ENCODE measurements at regions not wholly inside any gene's neighbourhood (a gene's known extent, or its start where the extent isn't known, plus 50 kb on each side); places are given as distances from the start of the nearest gene placed in this dataset.

DNA sequence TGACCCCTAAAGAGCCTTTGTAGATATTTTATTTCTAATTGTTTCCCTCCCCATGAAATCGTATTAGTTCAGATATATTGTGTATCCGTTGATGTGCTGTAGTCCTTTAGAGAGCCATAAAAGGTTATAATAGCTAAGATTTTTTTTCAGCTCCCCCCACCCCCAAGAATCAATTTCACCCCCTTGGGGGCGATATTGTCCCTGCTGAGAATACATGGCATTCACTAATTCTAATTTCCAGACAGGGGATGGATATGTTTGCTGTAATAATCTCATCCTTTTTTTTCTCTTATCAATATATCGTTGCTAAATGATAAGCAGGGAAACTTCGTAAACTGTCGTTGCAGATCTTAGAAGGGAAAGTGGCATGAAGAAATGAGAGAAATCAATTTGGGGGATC is 530.7 kb downstream of the TMEM182 start:
- ChIA-PET CTCF (no interaction called here), POLR2A (ENCODE audit: low non-redundant PET) (no interaction called here)
- H3K4me1 ChIP-seq (ENCODE audit: insufficient read depth, low read length, poor library complexity, severe bottlenecking), result no peaks in the 10 kb centered on the region

GRCh38 chr2:103293067-103293741 is 531.4 kb downstream of the TMEM182 start:
- intact Hi-C loops (cut with micrococcal nuclease; ENCODE audit: unreplicated experiment), result loop anchor here (5.0 kb wide), 1 partner anchor 1119 kb away; no protein-coding TSS in a partner anchor
- DNase-seq (ENCODE audit: low spot score), result no peak
- ChIA-PET CTCF (no interaction called here), POLR2A (ENCODE audit: low non-redundant PET) (no interaction called here)
- no peaks in the 10 kb centered on the region for H3K9me3 ChIP-seq (ENCODE audit: low read depth, low read length, poor library complexity, severe bottlenecking)
- peaks cover 3% of the 10 kb centered on the region for H3K27me3 ChIP-seq (replicated peaks; ENCODE audit: insufficient read depth, low read depth, low read length, poor library complexity)
- no peaks in the 10 kb centered on the region for H3K4me1 ChIP-seq (ENCODE audit: insufficient read depth, low read length, poor library complexity, severe bottlenecking)
- no TSS peak for BruUV-seq (replicated peaks)
- TF ChIP-seq EZH2 (IDR thresholded peaks at IDR 0.05; ENCODE audit: borderline replicate concordance, low read depth, low read length, poor library complexity, severe bottlenecking), result no peak
- TF ChIP-seq, protein P1, sequence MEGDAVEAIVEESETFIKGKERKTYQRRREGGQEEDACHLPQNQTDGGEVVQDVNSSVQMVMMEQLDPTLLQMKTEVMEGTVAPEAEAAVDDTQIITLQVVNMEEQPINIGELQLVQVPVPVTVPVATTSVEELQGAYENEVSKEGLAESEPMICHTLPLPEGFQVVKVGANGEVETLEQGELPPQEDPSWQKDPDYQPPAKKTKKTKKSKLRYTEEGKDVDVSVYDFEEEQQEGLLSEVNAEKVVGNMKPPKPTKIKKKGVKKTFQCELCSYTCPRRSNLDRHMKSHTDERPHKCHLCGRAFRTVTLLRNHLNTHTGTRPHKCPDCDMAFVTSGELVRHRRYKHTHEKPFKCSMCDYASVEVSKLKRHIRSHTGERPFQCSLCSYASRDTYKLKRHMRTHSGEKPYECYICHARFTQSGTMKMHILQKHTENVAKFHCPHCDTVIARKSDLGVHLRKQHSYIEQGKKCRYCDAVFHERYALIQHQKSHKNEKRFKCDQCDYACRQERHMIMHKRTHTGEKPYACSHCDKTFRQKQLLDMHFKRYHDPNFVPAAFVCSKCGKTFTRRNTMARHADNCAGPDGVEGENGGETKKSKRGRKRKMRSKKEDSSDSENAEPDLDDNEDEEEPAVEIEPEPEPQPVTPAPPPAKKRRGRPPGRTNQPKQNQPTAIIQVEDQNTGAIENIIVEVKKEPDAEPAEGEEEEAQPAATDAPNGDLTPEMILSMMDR (conservative IDR thresholded peaks at IDR 0.05; ENCODE audit: low read depth, low read length), result no peak
- no peak overlapping the region for H3K4me3 ChIP-seq (ENCODE audit: low read depth, low read length, poor library complexity, severe bottlenecking)
- no peaks in the 10 kb centered on the region for H3K36me3 ChIP-seq (ENCODE audit: insufficient read depth, low read length, poor library complexity, severe bottlenecking)
- no peak overlapping the region for H3K27ac ChIP-seq (ENCODE audit: low read depth, low read length, poor library complexity, severe bottlenecking)

More for the DNA sequence above, 530.7 kb downstream of the TMEM182 start:
- Histone ChIP-seq H3K36me3 (ENCODE audit: insufficient read depth, low read length, poor library complexity, severe bottlenecking) (no peaks in the 10 kb centered on the region), H3K9me3 (ENCODE audit: low read depth, low read length, poor library complexity, severe bottlenecking) (no peaks in the 10 kb centered on the region), H3K4me3 (ENCODE audit: low read depth, low read length, poor library complexity, severe bottlenecking) (no peak overlapping the region), H3K27me3 (replicated peaks; ENCODE audit: insufficient read depth, low read depth, low read length, poor library complexity) (peaks cover 3% of the 10 kb centered on the region), H3K27ac (ENCODE audit: low read depth, low read length, poor library complexity, severe bottlenecking) (no peak overlapping the region)
- no peak for DNase-seq (ENCODE audit: low spot score)
- intact Hi-C loops (cut with micrococcal nuclease; ENCODE audit: unreplicated experiment), result loop anchor here (5.0 kb wide), 1 partner anchor 1120 kb away; no protein-coding TSS in a partner anchor
- BruUV-seq (replicated peaks), result no TSS peak
- no peak for TF ChIP-seq EZH2 (IDR thresholded peaks at IDR 0.05; ENCODE audit: borderline replicate concordance, low read depth, low read length, poor library complexity, severe bottlenecking)
- TF ChIP-seq, protein P1 (conservative IDR thresholded peaks at IDR 0.05; ENCODE audit: low read depth, low read length), result no peak

DNA sequence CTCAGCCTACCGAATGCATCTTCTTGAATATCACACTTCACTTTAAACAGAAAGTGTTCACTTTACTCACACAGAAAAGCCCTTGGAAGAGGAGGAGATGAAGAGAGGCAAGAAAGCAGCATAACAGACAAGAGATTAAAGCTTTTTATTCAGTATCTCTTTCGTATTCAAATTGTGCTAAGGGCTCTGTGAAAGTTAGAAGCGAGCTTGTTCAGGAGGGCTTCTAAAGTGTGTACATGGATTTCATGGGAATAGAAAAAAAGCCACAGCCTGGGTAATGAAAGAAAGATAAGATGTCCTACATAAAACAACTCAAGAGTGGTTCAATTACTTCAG is 531.9 kb downstream of the TMEM182 start:
- H3K27ac ChIP-seq (ENCODE audit: low read depth, low read length, poor library complexity, severe bottlenecking), result no peak overlapping the region
- no peak overlapping the region for H3K4me3 ChIP-seq (ENCODE audit: low read depth, low read length, poor library complexity, severe bottlenecking)
- H3K4me1 ChIP-seq (ENCODE audit: insufficient read depth, low read length, poor library complexity, severe bottlenecking), result no peaks in the 10 kb centered on the region
- peaks cover 3% of the 10 kb centered on the region for H3K27me3 ChIP-seq (replicated peaks; ENCODE audit: insufficient read depth, low read depth, low read length, poor library complexity)
- intact Hi-C loops (cut with micrococcal nuclease; ENCODE audit: unreplicated experiment), result loop anchor here (5.0 kb wide), 1 partner anchor 1119 kb away; no protein-coding TSS in a partner anchor
- ChIA-PET POLR2A (ENCODE audit: low non-redundant PET) (no interaction called here), CTCF (no interaction called here)
- H3K9me3 ChIP-seq (ENCODE audit: low read depth, low read length, poor library complexity, severe bottlenecking), result no peaks in the 10 kb centered on the region
- DNase-seq (ENCODE audit: low spot score), result no peak
- no TSS peak for BruUV-seq (replicated peaks)
- no peaks in the 10 kb centered on the region for H3K36me3 ChIP-seq (ENCODE audit: insufficient read depth, low read length, poor library complexity, severe bottlenecking)
- no peak for TF ChIP-seq EZH2 (IDR thresholded peaks at IDR 0.05; ENCODE audit: borderline replicate concordance, low read depth, low read length, poor library complexity, severe bottlenecking)
- TF ChIP-seq, protein P1 (conservative IDR thresholded peaks at IDR 0.05; ENCODE audit: low read depth, low read length), result no peak
